HepG2 (cell line): ENCODE measurements at regions not wholly inside any gene's neighbourhood (a gene's known extent, or its start where the extent isn't known, plus 50 kb on each side); places are given as distances from the start of the nearest gene placed in this dataset.

Source experiments
- ATAC-seq: fragments of 200-7000 bp; cut with Tn5 transposase; 3 replicates; pipeline ENCODE4 v1.9.1; 2020; ENCODE audit warnings: mild to moderate bottlenecking, moderate library complexity
- BruUV-seq: library from RNA; stranded (reverse); fragments of 400-500 nt; replicated peaks from 2 replicates; lab custom pipeline; 2021; lab: Mats Ljungman, UMichigan
- CTCF ChIA-PET: fragments of 300-600 bp; formaldehyde crosslinking; extraction: SDS; loops from one replicate; lab custom pipeline; 2021; ENCODE audit warnings: low total read pairs, inconsistent platforms, low intra/inter-chr PET ratio; lab: Yijun Ruan, JAX
- POLR2A ChIA-PET: fragments of 350-600 bp; sonication (Branson Sonifier 250); formaldehyde crosslinking; loops from one replicate; lab custom pipeline; 2020; ENCODE audit warnings: antibody characterized with exemption, inconsistent platforms; lab: Yijun Ruan, JAX
- DNase-seq: peaks from one replicate; pipeline ENCODE4 v3.0.0-alpha.2; 2015; ENCODE audit warnings: low spot score
- FAIRE-seq: peaks from 3 replicates; lab custom pipeline; 2011; peaks lifted over from hg19 to GRCh38; lab: Jason Lieb, UNC
- H2AFZ ChIP-seq: one replicate; pipeline ENCODE4 v1.6.1; 2011; ENCODE audit warnings: low read length, inconsistent platforms
- H3K27ac ChIP-seq: fragments of 300-600 bp; 3 replicates; pipeline ENCODE4 v1.8.0; 2011; ENCODE audit warnings: mixed run types, mild to moderate bottlenecking, mixed read lengths, low read length, inconsistent platforms; ENCODE audit not compliant: insufficient read depth; ENCODE audit errors: extremely low read length
- H3K27me3 ChIP-seq, 2 experiments: fragments of 200-600 bp in 1 of 2; 2 replicates in 1 of 2; 3 replicates in 1 of 2; pipeline versions ENCODE4 v1.6.0 to v1.8.0; 2011; ENCODE audit warnings: low read length in 2 of 2, mild to moderate bottlenecking in 2 of 2, moderate library complexity in 2 of 2, inconsistent platforms in 1 of 2; ENCODE audit not compliant: insufficient read depth in 2 of 2, control insufficient read depth in 1 of 2
- H3K36me3 ChIP-seq, 2 experiments: fragments of 200-600 bp in 1 of 2; replicated peaks in 1 of 2; 2 replicates in 1 of 2; 3 replicates in 1 of 2; pipeline versions ENCODE4 v1.5.1 to v1.8.0; 2011; ENCODE audit warnings: low read length in 2 of 2, inconsistent platforms in 1 of 2; ENCODE audit not compliant: insufficient read depth in 2 of 2, control insufficient read depth in 1 of 2
- H3K4me1 ChIP-seq: 2 replicates; pipeline ENCODE4 v1.5.1; 2012; ENCODE audit warnings: low read length, inconsistent platforms; ENCODE audit not compliant: insufficient read depth
- H3K4me2 ChIP-seq: 2 replicates; pipeline ENCODE4 v1.6.0; 2011; ENCODE audit warnings: low read depth, low read length, inconsistent platforms
- H3K4me3 ChIP-seq, 3 experiments: fragments of 200-600 bp in 1 of 3; sonication (generic), shearing (Covaris generic) in 1 of 3; replicated peaks in 1 of 3; 2 replicates each; pipeline ENCODE4 v1.5.1; 2011 to 2016; ENCODE audit warnings: low read length in 3 of 3, inconsistent platforms in 2 of 3, low read depth in 2 of 3, mild to moderate bottlenecking in 2 of 3, control low read depth in 1 of 3, mixed read lengths in 1 of 3; ENCODE audit not compliant: insufficient read depth in 1 of 3
- H3K79me2 ChIP-seq: one replicate; pipeline ENCODE4 v1.6.1; 2011; ENCODE audit warnings: low read length, inconsistent platforms; ENCODE audit not compliant: insufficient read depth
- H3K9ac ChIP-seq: 2 replicates; pipeline ENCODE4 v1.6.0; 2011; ENCODE audit warnings: mild to moderate bottlenecking, low read depth, low read length, inconsistent platforms; ENCODE audit not compliant: insufficient read depth
- H3K9me3 ChIP-seq: 2 replicates; pipeline ENCODE4 v1.5.1; 2012; ENCODE audit warnings: mild to moderate bottlenecking, low read length
- H4K20me1 ChIP-seq: 2 replicates; pipeline ENCODE4 v1.6.0; 2011; ENCODE audit warnings: inconsistent platforms, mild to moderate bottlenecking, low read length, moderate library complexity; ENCODE audit not compliant: insufficient read depth
- CBX1 ChIP-seq: IDR thresholded peaks from one replicate; pipeline ENCODE4 v1.6.1; 2016; ENCODE audit warnings: antibody characterized with exemption, low read depth
- FOXC1 ChIP-seq: sonication (generic); formaldehyde crosslinking; IDR thresholded peaks from 2 replicates; pipeline ENCODE4 v1.8.0; 2022; ENCODE audit warnings: mild to moderate bottlenecking, missing genetic modification reagents, borderline replicate concordance
- TCF7L2 ChIP-seq: IDR thresholded peaks from 2 replicates; pipeline ENCODE4 v1.6.1; 2011; ENCODE audit warnings: mild to moderate bottlenecking, low read depth, low read length, moderate library complexity
- ZFYVE20 ChIP-seq: sonication (generic); formaldehyde crosslinking; IDR thresholded peaks from 2 replicates; pipeline ENCODE4 v1.8.0; 2023; ENCODE audit warnings: low read depth, mild to moderate bottlenecking, moderate library complexity, missing genetic modification reagents, borderline replicate concordance
- ZKSCAN5 ChIP-seq: sonication (generic); formaldehyde crosslinking; IDR thresholded peaks from 2 replicates; pipeline ENCODE4 v1.5.1; 2020; ENCODE audit warnings: mild to moderate bottlenecking, missing genetic modification reagents
- ZNF24 ChIP-seq: fragments of 450-650 bp; IDR thresholded peaks from 2 replicates; pipeline ENCODE4 v1.6.1; 2017; ENCODE audit warnings: antibody characterized with exemption, mild to moderate bottlenecking
- ZNF709 ChIP-seq: sonication (generic); formaldehyde crosslinking; IDR thresholded peaks from 2 replicates; pipeline ENCODE4 v1.5.0; 2020; ENCODE audit warnings: mild to moderate bottlenecking, missing genetic modification reagents
- ZNF713 ChIP-seq: sonication (generic); formaldehyde crosslinking; IDR thresholded peaks from 2 replicates; pipeline ENCODE4 v1.4.0; 2020; ENCODE audit warnings: mild to moderate bottlenecking, missing genetic modification reagents
- WGBS: methylation state at CpG from one replicate; pipeline ENCODE4 v1.1.6; 2017; ENCODE audit warnings: low lambda C conversion rate; 5-methylcytosine and 5-hydroxymethylcytosine counted together
- in situ Hi-C: cut with HindIII; loops from 2 replicates; pipeline ENCODE4 v1.10.0; 2017; ENCODE audit warnings: low pct_unique_long_range_greater_than_20kb; ENCODE audit not compliant: extremely low pct_ligation_motif_present
- intact Hi-C: fragments of 100-400 bp; cut with micrococcal nuclease; formaldehyde crosslinking; loops from one replicate; pipeline ENCODE4 v1.10.0; 2022; ENCODE audit not compliant: unreplicated experiment
- TF ChIP-seq, protein P1 (sequence below): sonication (generic); formaldehyde crosslinking; IDR thresholded peaks from 2 replicates; pipeline ENCODE4 v1.5.0; 2020; ENCODE audit warnings: mild to moderate bottlenecking, missing genetic modification reagents
- TF ChIP-seq, protein P2 (sequence below): sonication (generic); formaldehyde crosslinking; IDR thresholded peaks from 2 replicates; pipeline ENCODE4 v1.4.0; 2020; ENCODE audit warnings: mild to moderate bottlenecking, missing genetic modification reagents
- TF ChIP-seq, protein P3 (sequence below): sonication (generic); formaldehyde crosslinking; conservative IDR thresholded peaks from 2 replicates; pipeline ENCODE4 v1.8.0; 2022; ENCODE audit warnings: mild to moderate bottlenecking, moderate library complexity, missing genetic modification reagents

DNA sequence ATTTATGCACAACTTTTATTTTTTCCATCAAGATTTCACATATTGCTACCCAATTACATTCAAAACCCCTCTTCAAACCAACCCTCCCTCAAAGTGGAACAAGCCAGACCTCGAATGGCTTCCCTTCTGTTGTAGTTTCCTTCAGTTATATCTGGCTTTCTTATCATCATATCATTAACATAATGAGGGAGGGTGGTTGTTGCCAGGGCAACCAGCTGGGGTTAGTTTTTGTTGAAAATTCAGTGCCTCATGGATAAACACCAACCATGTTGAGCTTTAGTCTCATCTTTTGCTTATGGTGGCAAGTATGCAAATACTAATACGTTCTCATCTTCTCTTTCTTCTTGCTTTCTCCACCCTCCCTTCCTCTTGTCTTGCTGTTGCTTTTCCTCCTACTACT is 359.7 kb downstream of the CDH11 start:
- no peaks in the 10 kb centered on the region for H3K4me1 ChIP-seq
- H3K4me2 ChIP-seq, result no peak overlapping the region
- no peak overlapping the region for H3K27ac ChIP-seq
- POLR2A ChIA-PET, result no interaction called here
- no peak for DNase-seq
- no peak for TF ChIP-seq CBX1
- no peak for TF ChIP-seq ZNF713 (CRISPR knock-in tag)
- TF ChIP-seq, protein P1, sequence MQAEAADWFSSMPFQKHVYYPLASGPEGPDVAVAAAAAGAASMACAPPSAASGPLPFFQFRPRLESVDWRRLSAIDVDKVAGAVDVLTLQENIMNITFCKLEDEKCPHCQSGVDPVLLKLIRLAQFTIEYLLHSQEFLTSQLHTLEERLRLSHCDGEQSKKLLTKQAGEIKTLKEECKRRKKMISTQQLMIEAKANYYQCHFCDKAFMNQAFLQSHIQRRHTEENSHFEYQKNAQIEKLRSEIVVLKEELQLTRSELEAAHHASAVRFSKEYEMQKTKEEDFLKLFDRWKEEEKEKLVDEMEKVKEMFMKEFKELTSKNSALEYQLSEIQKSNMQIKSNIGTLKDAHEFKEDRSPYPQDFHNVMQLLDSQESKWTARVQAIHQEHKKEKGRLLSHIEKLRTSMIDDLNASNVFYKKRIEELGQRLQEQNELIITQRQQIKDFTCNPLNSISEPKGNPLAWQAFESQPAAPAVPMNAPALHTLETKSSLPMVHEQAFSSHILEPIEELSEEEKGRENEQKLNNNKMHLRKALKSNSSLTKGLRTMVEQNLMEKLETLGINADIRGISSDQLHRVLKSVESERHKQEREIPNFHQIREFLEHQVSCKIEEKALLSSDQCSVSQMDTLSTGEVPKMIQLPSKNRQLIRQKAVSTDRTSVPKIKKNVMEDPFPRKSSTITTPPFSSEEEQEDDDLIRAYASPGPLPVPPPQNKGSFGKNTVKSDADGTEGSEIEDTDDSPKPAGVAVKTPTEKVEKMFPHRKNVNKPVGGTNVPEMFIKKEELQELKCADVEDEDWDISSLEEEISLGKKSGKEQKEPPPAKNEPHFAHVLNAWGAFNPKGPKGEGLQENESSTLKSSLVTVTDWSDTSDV (CRISPR knock-in tag), result no peak
- no peak for TF ChIP-seq ZFYVE20 (CRISPR knock-in tag)
- no peak for TF ChIP-seq ZNF24
- TF ChIP-seq, protein P2, sequence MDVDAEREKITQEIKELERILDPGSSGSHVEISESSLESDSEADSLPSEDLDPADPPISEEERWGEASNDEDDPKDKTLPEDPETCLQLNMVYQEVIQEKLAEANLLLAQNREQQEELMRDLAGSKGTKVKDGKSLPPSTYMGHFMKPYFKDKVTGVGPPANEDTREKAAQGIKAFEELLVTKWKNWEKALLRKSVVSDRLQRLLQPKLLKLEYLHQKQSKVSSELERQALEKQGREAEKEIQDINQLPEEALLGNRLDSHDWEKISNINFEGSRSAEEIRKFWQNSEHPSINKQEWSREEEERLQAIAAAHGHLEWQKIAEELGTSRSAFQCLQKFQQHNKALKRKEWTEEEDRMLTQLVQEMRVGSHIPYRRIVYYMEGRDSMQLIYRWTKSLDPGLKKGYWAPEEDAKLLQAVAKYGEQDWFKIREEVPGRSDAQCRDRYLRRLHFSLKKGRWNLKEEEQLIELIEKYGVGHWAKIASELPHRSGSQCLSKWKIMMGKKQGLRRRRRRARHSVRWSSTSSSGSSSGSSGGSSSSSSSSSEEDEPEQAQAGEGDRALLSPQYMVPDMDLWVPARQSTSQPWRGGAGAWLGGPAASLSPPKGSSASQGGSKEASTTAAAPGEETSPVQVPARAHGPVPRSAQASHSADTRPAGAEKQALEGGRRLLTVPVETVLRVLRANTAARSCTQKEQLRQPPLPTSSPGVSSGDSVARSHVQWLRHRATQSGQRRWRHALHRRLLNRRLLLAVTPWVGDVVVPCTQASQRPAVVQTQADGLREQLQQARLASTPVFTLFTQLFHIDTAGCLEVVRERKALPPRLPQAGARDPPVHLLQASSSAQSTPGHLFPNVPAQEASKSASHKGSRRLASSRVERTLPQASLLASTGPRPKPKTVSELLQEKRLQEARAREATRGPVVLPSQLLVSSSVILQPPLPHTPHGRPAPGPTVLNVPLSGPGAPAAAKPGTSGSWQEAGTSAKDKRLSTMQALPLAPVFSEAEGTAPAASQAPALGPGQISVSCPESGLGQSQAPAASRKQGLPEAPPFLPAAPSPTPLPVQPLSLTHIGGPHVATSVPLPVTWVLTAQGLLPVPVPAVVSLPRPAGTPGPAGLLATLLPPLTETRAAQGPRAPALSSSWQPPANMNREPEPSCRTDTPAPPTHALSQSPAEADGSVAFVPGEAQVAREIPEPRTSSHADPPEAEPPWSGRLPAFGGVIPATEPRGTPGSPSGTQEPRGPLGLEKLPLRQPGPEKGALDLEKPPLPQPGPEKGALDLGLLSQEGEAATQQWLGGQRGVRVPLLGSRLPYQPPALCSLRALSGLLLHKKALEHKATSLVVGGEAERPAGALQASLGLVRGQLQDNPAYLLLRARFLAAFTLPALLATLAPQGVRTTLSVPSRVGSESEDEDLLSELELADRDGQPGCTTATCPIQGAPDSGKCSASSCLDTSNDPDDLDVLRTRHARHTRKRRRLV, result no peak
- no peak for TF ChIP-seq ZNF709 (CRISPR knock-in tag)
- TF ChIP-seq TCF7L2, result no peak
- no peak for TF ChIP-seq ZKSCAN5 (CRISPR knock-in tag)
- TF ChIP-seq FOXC1 (CRISPR knock-in tag), result no peak
- TF ChIP-seq, protein P3, sequence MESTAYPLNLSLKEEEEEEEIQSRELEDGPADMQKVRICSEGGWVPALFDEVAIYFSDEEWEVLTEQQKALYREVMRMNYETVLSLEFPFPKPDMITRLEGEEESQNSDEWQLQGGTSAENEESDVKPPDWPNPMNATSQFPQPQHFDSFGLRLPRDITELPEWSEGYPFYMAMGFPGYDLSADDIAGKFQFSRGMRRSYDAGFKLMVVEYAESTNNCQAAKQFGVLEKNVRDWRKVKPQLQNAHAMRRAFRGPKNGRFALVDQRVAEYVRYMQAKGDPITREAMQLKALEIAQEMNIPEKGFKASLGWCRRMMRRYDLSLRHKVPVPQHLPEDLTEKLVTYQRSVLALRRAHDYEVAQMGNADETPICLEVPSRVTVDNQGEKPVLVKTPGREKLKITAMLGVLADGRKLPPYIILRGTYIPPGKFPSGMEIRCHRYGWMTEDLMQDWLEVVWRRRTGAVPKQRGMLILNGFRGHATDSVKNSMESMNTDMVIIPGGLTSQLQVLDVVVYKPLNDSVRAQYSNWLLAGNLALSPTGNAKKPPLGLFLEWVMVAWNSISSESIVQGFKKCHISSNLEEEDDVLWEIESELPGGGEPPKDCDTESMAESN, result no peak
- 0% methylated on average over 2 of the region's 2 CpGs for WGBS
- no peak overlapping the region for H3K9ac ChIP-seq
- in situ Hi-C loops, result no loop called here
- no peak overlapping the region for H2AFZ ChIP-seq
- no TSS peak for BruUV-seq
- H3K27me3 ChIP-seq, result no peaks in the 10 kb centered on the region
- peaks cover 65% of the 10 kb centered on the region for H3K9me3 ChIP-seq
- CTCF ChIA-PET, result no interaction called here
- no peak for FAIRE-seq
- no peaks in the 10 kb centered on the region for H3K36me3 ChIP-seq
- no peak for ATAC-seq
- intact Hi-C loops, result no loop called here
- H3K79me2 ChIP-seq, result no peaks in the 10 kb centered on the region
- no peak overlapping the region for H3K4me3 ChIP-seq
- H4K20me1 ChIP-seq, result no peaks in the 10 kb centered on the region
